ENCODE measurements at regions not wholly inside any gene's neighbourhood (a gene's known extent, or its start where the extent isn't known, plus 50 kb on each side); places are given as distances from the start of the nearest gene placed in this dataset.
A peak's percentile ranks its signal among the peaks of the same experiment; 100 is the strongest.

- Histone ChIP-seq H3K9ac (ENCODE audit: insufficient read depth, low read length) (no peak overlapping the region), H3K27ac (ENCODE audit: insufficient read depth, low read length) (no peak overlapping the region), H3K4me1 (ENCODE audit: control insufficient read depth, extremely low read depth, insufficient read depth, low read length) (no peaks in the 10 kb centered on the region), H3K4me2 (ENCODE audit: extremely low read depth, insufficient read depth, low read length) (no peak overlapping the region), H2AFZ (ENCODE audit: low read length) (no peak overlapping the region), H3K36me3 (ENCODE audit: control insufficient read depth, insufficient read depth, low read length) (no peaks in the 10 kb centered on the region), H3K9me3 (ENCODE audit: control insufficient read depth, insufficient read depth, low read depth, low read length) (no peaks in the 10 kb centered on the region), H3K4me3 (replicated peaks in 1 of 4; ENCODE audit: control extremely low read depth in 1 of 4, insufficient read depth in 1 of 4, low read depth in 3 of 4, low read length in 4 of 4) (no peak overlapping the region), H3K79me2 (ENCODE audit: control insufficient read depth, insufficient read depth, low read length) (no peaks in the 10 kb centered on the region), H4K20me1 (ENCODE audit: control insufficient read depth, extremely low read depth, insufficient read depth, low read length) (no peaks in the 10 kb centered on the region), H3K27me3 (ENCODE audit: control insufficient read depth, insufficient read depth, low read length) (no peaks in the 10 kb centered on the region)
- no peak for TF ChIP-seq EZH2 (IDR thresholded peaks at IDR 0.05; ENCODE audit: low read length, missing control alignments)
- TF ChIP-seq CTCF (conservative IDR thresholded peaks at IDR 0.05 in 1 of 2, IDR thresholded peaks at IDR 0.05 in 1 of 2; ENCODE audit: low read depth in 1 of 2, low read length in 2 of 2): no peak
- DNase-seq (ENCODE audit: low read depth in 2 of 2): no peak
These were observed 934.4 kb upstream of the LRRN3 start for GRCh38 chr7:110156511-110156910.

GRCh38 chr7:110157631-110158362, 933.1 kb upstream of the LRRN3 start:
- peak; percentile 41 to 45 for DNase-seq (ENCODE audit: low read depth in 2 of 2)
- Histone ChIP-seq H3K4me3 (replicated peaks in 1 of 4; ENCODE audit: control extremely low read depth in 1 of 4, insufficient read depth in 1 of 4, low read depth in 3 of 4, low read length in 4 of 4) (no peak overlapping the region), H3K79me2 (ENCODE audit: control insufficient read depth, insufficient read depth, low read length) (no peaks in the 10 kb centered on the region)

GRCh38 chr7:110168010-110168409, 922.9 kb upstream of the LRRN3 start:
- no peaks in the 10 kb centered on the region for H4K20me1 ChIP-seq (ENCODE audit: control insufficient read depth, extremely low read depth, insufficient read depth, low read length)
- H3K79me2 ChIP-seq (ENCODE audit: control insufficient read depth, insufficient read depth, low read length): no peaks in the 10 kb centered on the region
- no peaks in the 10 kb centered on the region for H3K36me3 ChIP-seq (ENCODE audit: control insufficient read depth, insufficient read depth, low read length)
- no peak overlapping the region for H3K27ac ChIP-seq (ENCODE audit: insufficient read depth, low read length)
- peak in 1 of 2 donors; percentile 31 for DNase-seq (ENCODE audit: low read depth in 2 of 2)
- H3K4me2 ChIP-seq (ENCODE audit: extremely low read depth, insufficient read depth, low read length): no peak overlapping the region
- H3K4me1 ChIP-seq (ENCODE audit: control insufficient read depth, extremely low read depth, insufficient read depth, low read length): no peaks in the 10 kb centered on the region
- TF ChIP-seq EZH2 (IDR thresholded peaks at IDR 0.05; ENCODE audit: low read length, missing control alignments) (no peak), CTCF (conservative IDR thresholded peaks at IDR 0.05 in 1 of 2, IDR thresholded peaks at IDR 0.05 in 1 of 2; ENCODE audit: low read depth in 1 of 2, low read length in 2 of 2) (no peak)
- H3K27me3 ChIP-seq (ENCODE audit: control insufficient read depth, insufficient read depth, low read length): no peaks in the 10 kb centered on the region
- H3K4me3 ChIP-seq (replicated peaks in 1 of 4; ENCODE audit: control extremely low read depth in 1 of 4, insufficient read depth in 1 of 4, low read depth in 3 of 4, low read length in 4 of 4): no peak overlapping the region
- H3K9me3 ChIP-seq (ENCODE audit: control insufficient read depth, insufficient read depth, low read depth, low read length): no peaks in the 10 kb centered on the region
- no peak overlapping the region for H3K9ac ChIP-seq (ENCODE audit: insufficient read depth, low read length)
- H2AFZ ChIP-seq (ENCODE audit: low read length): no peak overlapping the region

More at GRCh38 chr7:110157631-110158362, 933.1 kb upstream of the LRRN3 start:
- H3K36me3 ChIP-seq (ENCODE audit: control insufficient read depth, insufficient read depth, low read length): no peaks in the 10 kb centered on the region
- TF ChIP-seq EZH2 (IDR thresholded peaks at IDR 0.05; ENCODE audit: low read length, missing control alignments) (no peak), CTCF (conservative IDR thresholded peaks at IDR 0.05 in 1 of 2, IDR thresholded peaks at IDR 0.05 in 1 of 2; ENCODE audit: low read depth in 1 of 2, low read length in 2 of 2) (no peak)
- no peaks in the 10 kb centered on the region for H3K4me1 ChIP-seq (ENCODE audit: control insufficient read depth, extremely low read depth, insufficient read depth, low read length)
- H3K4me2 ChIP-seq (ENCODE audit: extremely low read depth, insufficient read depth, low read length): no peak overlapping the region
- H2AFZ ChIP-seq (ENCODE audit: low read length): no peak overlapping the region
- no peaks in the 10 kb centered on the region for H3K27me3 ChIP-seq (ENCODE audit: control insufficient read depth, insufficient read depth, low read length)
- H3K9ac ChIP-seq (ENCODE audit: insufficient read depth, low read length): no peak overlapping the region
- H3K9me3 ChIP-seq (ENCODE audit: control insufficient read depth, insufficient read depth, low read depth, low read length): no peaks in the 10 kb centered on the region
- no peaks in the 10 kb centered on the region for H4K20me1 ChIP-seq (ENCODE audit: control insufficient read depth, extremely low read depth, insufficient read depth, low read length)
- H3K27ac ChIP-seq (ENCODE audit: insufficient read depth, low read length): no peak overlapping the region

All from fibroblast of lung (primary cell).